Breast epithelium (tissue), 4 donors: ENCODE measurements at regions not wholly inside any gene's neighbourhood (a gene's known extent, or its start where the extent isn't known, plus 50 kb on each side); places are given as distances from the start of the nearest gene placed in this dataset.
"Not testable (repeated sequence)": the region's sequence is repeated elsewhere in the genome, so short reads cannot be mapped to it uniquely, and the experiment has no call there.

ENCODE experiments used
- DNase-seq, 2 donors: peaks; one replicate each; pipeline ENCODE4 v3.0.0-alpha.2; 2019; ENCODE audit warnings: low spot score in 2 of 2
- H3K27ac ChIP-seq, 2 donors: fragments of 200-600 bp; sonication (generic) in 1 of 2; one replicate each; pipeline ENCODE4 v1.5.1; 2016 to 2019; ENCODE audit warnings: mild to moderate bottlenecking in 1 of 2
- H3K27me3 ChIP-seq, 2 donors: fragments of 200-600 bp; sonication (generic) in 1 of 2; one replicate each; pipeline versions ENCODE4 v1.5.1 to v1.6.0; 2017 to 2019; ENCODE audit warnings: control low read depth in 1 of 2, mild to moderate bottlenecking in 1 of 2
- H3K36me3 ChIP-seq: fragments of 200-600 bp; one replicate; pipeline ENCODE4 v1.5.1; 2019
- H3K4me1 ChIP-seq, 2 donors: fragments of 200-600 bp; sonication (generic); one replicate each; pipeline ENCODE4 v1.5.1; 2016 to 2019; ENCODE audit warnings: control low read depth in 1 of 2
- H3K4me3 ChIP-seq, 3 donors: fragments of 200-600 bp; sonication (generic); 1 replicate in 2 of 3; 2 replicates in 1 of 3; pipeline ENCODE4 v1.5.1; 2016 to 2019; ENCODE audit warnings: mild to moderate bottlenecking in 3 of 3, moderate library complexity in 2 of 3
- H3K9me3 ChIP-seq, 2 donors: fragments of 200-600 bp; sonication (generic) in 1 of 2; one replicate each; pipeline ENCODE4 v1.5.1; 2016 to 2019; ENCODE audit warnings: control low read depth in 1 of 2
- CTCF ChIP-seq, 3 donors: fragments of 450-650 bp; IDR thresholded peaks; one replicate each; pipeline ENCODE4 v1.5.1; 2016 to 2017; ENCODE audit warnings: antibody characterized with exemption in 3 of 3, mild to moderate bottlenecking in 3 of 3, moderate library complexity in 3 of 3
- POLR2A ChIP-seq: fragments of 450-650 bp; IDR thresholded peaks from one replicate; pipeline ENCODE4 v1.6.1; 2016; ENCODE audit warnings: antibody characterized with exemption, mild to moderate bottlenecking, moderate library complexity
- POLR2AphosphoS5 ChIP-seq, 3 donors: sonication (generic); formaldehyde crosslinking; IDR thresholded peaks; one replicate each; pipeline ENCODE4 v1.6.1; 2017; ENCODE audit warnings: antibody characterized with exemption in 3 of 3
- intact Hi-C: fragments of 100-400 bp; cut with DNase I; formaldehyde crosslinking; loops from one replicate; pipeline ENCODE4 v1.15.1; 2023; ENCODE audit warnings: low total_unique reads

GRCh38 chr10:3567291-3567963 lies 217.6 kb downstream of the KLF6 start:
- Histone ChIP-seq H3K4me1 (peaks cover 0 to 3% of the 10 kb centered on the region in 2 donors), H3K36me3 (no peaks in the 10 kb centered on the region), H3K27ac (no peak overlapping the region), H3K4me3 (no peak overlapping the region), H3K9me3 (peaks cover 0 to 8% of the 10 kb centered on the region in 2 donors), H3K27me3 (no peaks in the 10 kb centered on the region)
- DNase-seq, result no peak
- intact Hi-C loops, result no loop called here
- TF ChIP-seq POLR2A (no peak), CTCF (IDR thresholded peaks at IDR 0.05) (no peak), POLR2AphosphoS5 (IDR thresholded peaks at IDR 0.05) (no peak)

GRCh38 chr10:3566627-3567026 lies 218.4 kb downstream of the KLF6 start:
- H3K27ac ChIP-seq, result no peak overlapping the region
- H3K36me3 ChIP-seq, result no peaks in the 10 kb centered on the region
- no peaks in the 10 kb centered on the region for H3K27me3 ChIP-seq
- intact Hi-C loops, result no loop called here
- DNase-seq, result no peak
- H3K9me3 ChIP-seq, result peaks cover 0 to 8% of the 10 kb centered on the region in 2 donors
- H3K4me1 ChIP-seq, result peaks cover 0 to 3% of the 10 kb centered on the region in 2 donors
- TF ChIP-seq CTCF (IDR thresholded peaks at IDR 0.05), result no peak
- TF ChIP-seq POLR2A, result no peak
- TF ChIP-seq POLR2AphosphoS5 (IDR thresholded peaks at IDR 0.05), result no peak
- H3K4me3 ChIP-seq, result no peak overlapping the region

GRCh38 chr10:3564346-3565002 lies 220.5 kb downstream of the KLF6 start:
- TF ChIP-seq POLR2AphosphoS5 (IDR thresholded peaks at IDR 0.05) (no peak), POLR2A (no peak), CTCF (IDR thresholded peaks at IDR 0.05) (no peak)
- H3K9me3 ChIP-seq, result peaks cover 0 to 8% of the 10 kb centered on the region in 2 donors
- no peak overlapping the region for H3K27ac ChIP-seq
- H3K4me1 ChIP-seq, result no peaks in the 10 kb centered on the region
- intact Hi-C loops, result no loop called here
- DNase-seq, result no peak
- H3K4me3 ChIP-seq, result no peak overlapping the region
- no peaks in the 10 kb centered on the region for H3K27me3 ChIP-seq
- H3K36me3 ChIP-seq, result no peaks in the 10 kb centered on the region

GRCh38 chr10:3563298-3563697 lies 221.7 kb downstream of the KLF6 start:
- H3K36me3 ChIP-seq, result no peaks in the 10 kb centered on the region
- H3K9me3 ChIP-seq, result peaks cover 0 to 8% of the 10 kb centered on the region in 2 donors
- intact Hi-C loops, result no loop called here
- no peaks in the 10 kb centered on the region for H3K27me3 ChIP-seq
- H3K27ac ChIP-seq, result no peak overlapping the region
- TF ChIP-seq CTCF (IDR thresholded peaks at IDR 0.05) (no peak), POLR2AphosphoS5 (IDR thresholded peaks at IDR 0.05) (no peak), POLR2A (no peak)
- no peak overlapping the region for H3K4me3 ChIP-seq
- no peak for DNase-seq
- H3K4me1 ChIP-seq, result no peaks in the 10 kb centered on the region

- H3K27ac ChIP-seq, H3K36me3 ChIP-seq, DNase-seq, H3K9me3 ChIP-seq, H3K4me3 ChIP-seq, H3K27me3 ChIP-seq, intact Hi-C loops, H3K4me1 ChIP-seq: not testable (repeated sequence)
Observed at GRCh38 chr10:3560628-3561027, 224.4 kb downstream of the KLF6 start.
